Neural cell (in vitro differentiated cells): ENCODE measurements at regions not wholly inside any gene's neighbourhood (a gene's known extent, or its start where the extent isn't known, plus 50 kb on each side); places are given as distances from the start of the nearest gene placed in this dataset.

Source experiments
- H2AFZ ChIP-seq: fragments of 200-600, 300-800 bp; sonication (generic), shearing (Covaris generic); 2 replicates; pipeline ENCODE4 v1.6.0; 2014; ENCODE audit warnings: low read depth, mild to moderate bottlenecking, antibody characterized with exemption, low read length, moderate library complexity
- H3F3A ChIP-seq: fragments of 200-600 bp; shearing (Covaris generic); 2 replicates; pipeline ENCODE4 v1.6.1; 2016; ENCODE audit warnings: mild to moderate bottlenecking, moderate library complexity, mixed read lengths, antibody characterized with exemption, low read length; ENCODE audit not compliant: insufficient read depth, poor library complexity, severe bottlenecking
- H3K27ac ChIP-seq: fragments of 200-600, 300-800 bp; sonication (generic), shearing (Covaris generic); 2 replicates; pipeline ENCODE4 v1.5.1; 2014; ENCODE audit warnings: mild to moderate bottlenecking, low read length, moderate library complexity
- H3K27me3 ChIP-seq: fragments of 300-800, 200-600 bp; sonication (generic), shearing (Covaris generic); 2 replicates; pipeline ENCODE4 v1.6.0; 2014; ENCODE audit warnings: mild to moderate bottlenecking, low read depth, low read length, moderate library complexity; ENCODE audit not compliant: insufficient read depth
- H3K36me3 ChIP-seq: fragments of 300-800, 200-600 bp; sonication (generic), shearing (Covaris generic); 2 replicates; pipeline ENCODE4 v1.5.1; 2014; ENCODE audit warnings: mild to moderate bottlenecking, antibody characterized with exemption, low read length, moderate library complexity; ENCODE audit not compliant: insufficient read depth
- H3K4me2 ChIP-seq: fragments of 300-800, 200-600 bp; sonication (generic), shearing (Covaris generic); 2 replicates; pipeline ENCODE4 v1.6.0; 2014; ENCODE audit warnings: mild to moderate bottlenecking, low read length
- H3K4me3 ChIP-seq: fragments of 300-800, 200-600 bp; sonication (generic), shearing (Covaris generic); 2 replicates; pipeline ENCODE4 v1.5.1; 2014; ENCODE audit warnings: mild to moderate bottlenecking, low read length, moderate library complexity
- H3K79me2 ChIP-seq: fragments of 200-600 bp; shearing (Covaris generic); replicated peaks from 2 replicates; pipeline ENCODE4 v1.6.0; 2014; ENCODE audit warnings: mild to moderate bottlenecking, low read length, moderate library complexity; ENCODE audit not compliant: insufficient read depth
- H3K9ac ChIP-seq: fragments of 300-800, 200-600 bp; sonication (generic), shearing (Covaris generic); 2 replicates; pipeline ENCODE4 v1.6.1; 2016; ENCODE audit warnings: mild to moderate bottlenecking, low read length, mixed read lengths
- H3K9me2 ChIP-seq: fragments of 200-600 bp; shearing (Covaris generic); 2 replicates; pipeline ENCODE4 v1.6.1; 2016; ENCODE audit warnings: mild to moderate bottlenecking, low read length, mixed read lengths; ENCODE audit not compliant: insufficient read depth
- H3K9me3 ChIP-seq: fragments of 200-600, 300-800 bp; sonication (generic), shearing (Covaris generic); 2 replicates; pipeline ENCODE4 v1.6.1; 2016; ENCODE audit warnings: mild to moderate bottlenecking, mixed run types, low read length, moderate library complexity, mixed read lengths
- H4K20me1 ChIP-seq: fragments of 200-600 bp; shearing (Covaris generic); 2 replicates; pipeline ENCODE4 v1.6.1; 2016; ENCODE audit warnings: mild to moderate bottlenecking, mixed run types; ENCODE audit not compliant: insufficient read depth
- CTCF ChIP-seq: fragments of 450-650 bp; IDR thresholded peaks from 2 replicates; pipeline ENCODE4 v1.5.1; 2014; ENCODE audit warnings: antibody characterized with exemption, mild to moderate bottlenecking, moderate library complexity; ENCODE audit not compliant: poor library complexity, severe bottlenecking
- EP300 ChIP-seq: fragments of 450-650 bp; conservative IDR thresholded peaks from 2 replicates; pipeline ENCODE4 v1.6.1; 2014; ENCODE audit warnings: antibody characterized with exemption, mild to moderate bottlenecking, moderate library complexity; ENCODE audit not compliant: poor library complexity, severe bottlenecking
- EZH2 ChIP-seq: fragments of 200-600, 300-800 bp; shearing (Covaris generic), sonication (generic); IDR thresholded peaks from 2 replicates; pipeline ENCODE4 v1.6.1; 2014; ENCODE audit warnings: antibody characterized with exemption, low read length, borderline replicate concordance, mild to moderate bottlenecking; ENCODE audit not compliant: insufficient read depth, poor library complexity, severe bottlenecking
- MXI1 ChIP-seq: fragments of 450-650 bp; conservative IDR thresholded peaks from 2 replicates; pipeline ENCODE4 v1.6.1; 2014; ENCODE audit warnings: antibody characterized with exemption, mild to moderate bottlenecking; ENCODE audit not compliant: poor library complexity, severe bottlenecking
- POLR2AphosphoS5 ChIP-seq: IDR thresholded peaks from 2 replicates; pipeline ENCODE4 v1.6.1; 2012
- RAD21 ChIP-seq: fragments of 450-650 bp; conservative IDR thresholded peaks from 2 replicates; pipeline ENCODE4 v1.6.1; 2014; ENCODE audit warnings: antibody characterized with exemption, mild to moderate bottlenecking, moderate library complexity
- REST ChIP-seq: IDR thresholded peaks from 2 replicates; pipeline ENCODE4 v1.6.1; 2012; ENCODE audit warnings: borderline replicate concordance
- SMC3 ChIP-seq: fragments of 450-650 bp; conservative IDR thresholded peaks from 2 replicates; pipeline ENCODE4 v1.6.1; 2014; ENCODE audit warnings: antibody characterized with exemption, mild to moderate bottlenecking, moderate library complexity; ENCODE audit not compliant: poor library complexity
- TAF1 ChIP-seq: IDR thresholded peaks from 2 replicates; pipeline ENCODE4 v1.6.1; 2012; ENCODE audit warnings: low read depth

- TF ChIP-seq POLR2AphosphoS5 (no peak), REST (no peak), CTCF (no peak), MXI1 (no peak), EP300 (no peak), RAD21 (no peak), EZH2 (no peak), SMC3 (no peak), TAF1 (no peak)
- Histone ChIP-seq H4K20me1 (no peaks in the 10 kb centered on the region), H3F3A (no peaks in the 10 kb centered on the region), H3K79me2 (no peaks in the 10 kb centered on the region), H3K4me3 (no peak overlapping the region), H3K9me2 (no peaks in the 10 kb centered on the region), H3K9ac (no peak overlapping the region), H3K9me3 (peaks cover 6% of the 10 kb centered on the region), H2AFZ (no peak overlapping the region), H3K4me2 (no peak overlapping the region), H3K36me3 (no peaks in the 10 kb centered on the region), H3K27me3 (no peaks in the 10 kb centered on the region), H3K27ac (no peak overlapping the region)
These were observed 206.8 kb upstream of the IPO5 start for GRCh38 chr13:97746649-97747048.

- H4K20me1 ChIP-seq = no peaks in the 10 kb centered on the region
- H3K9me3 ChIP-seq = peaks cover 6% of the 10 kb centered on the region
- no peak overlapping the region for H3K4me3 ChIP-seq
- no peak overlapping the region for H3K9ac ChIP-seq
- H3K4me2 ChIP-seq = no peak overlapping the region
- TF ChIP-seq POLR2AphosphoS5 (no peak), EZH2 (no peak), REST (no peak), CTCF (no peak), EP300 (no peak), MXI1 (no peak), RAD21 (no peak), SMC3 (no peak)
- H3K79me2 ChIP-seq = no peaks in the 10 kb centered on the region
- H3K9me2 ChIP-seq = no peaks in the 10 kb centered on the region
- no peak overlapping the region for H3K27ac ChIP-seq
- H3K27me3 ChIP-seq = no peaks in the 10 kb centered on the region
- no peak overlapping the region for H2AFZ ChIP-seq
- no peaks in the 10 kb centered on the region for H3K36me3 ChIP-seq
- H3F3A ChIP-seq = peaks cover 4% of the 10 kb centered on the region
These were observed 204.3 kb upstream of the IPO5 start for GRCh38 chr13:97749174-97749573.
